CD4-positive, alpha-beta T cell treated with Interleukin-1 beta for 1 hour (primary cell): ENCODE measurements at regions not wholly inside any gene's neighbourhood (a gene's known extent, or its start where the extent isn't known, plus 50 kb on each side); places are given as distances from the start of the nearest gene placed in this dataset.
"Not testable (repeated sequence)": the region's sequence is repeated elsewhere in the genome, so short reads cannot be mapped to it uniquely, and the experiment has no call there.

ENCODE experiments used
- DNase-seq, 2 donors: peaks; one replicate each; pipeline ENCODE4 v3.0.0-alpha.2; 2020 to 2022

GRCh38 chr12:87227162-87227561 lies 802.0 kb downstream of the C12orf50 start:
- no peak for DNase-seq

- DNase-seq = no peak
Measured at GRCh38 chr12:87217491-87217890, 811.7 kb downstream of the C12orf50 start.

GRCh38 chr12:87216436-87216835 lies 812.8 kb downstream of the C12orf50 start:
- DNase-seq = no peak

- DNase-seq = no peak
Measured at GRCh38 chr12:87202189-87202588, 827.0 kb downstream of the C12orf50 start.

- no peak for DNase-seq
Measured at GRCh38 chr12:87201598-87201997, 827.6 kb downstream of the C12orf50 start.

- DNase-seq = no peak
Measured at GRCh38 chr12:87200289-87200979, 828.8 kb downstream of the C12orf50 start.

- DNase-seq = no peak
Measured at GRCh38 chr12:87198181-87198580, 831.0 kb downstream of the C12orf50 start.

- no peak for DNase-seq
Measured at GRCh38 chr12:87196321-87196720, 832.9 kb downstream of the C12orf50 start.

- DNase-seq = not testable (repeated sequence)
Measured at GRCh38 chr12:87194389-87194788, 834.8 kb downstream of the C12orf50 start.

- no peak for DNase-seq
Measured at GRCh38 chr12:87185367-87185766, 843.8 kb downstream of the C12orf50 start.

GRCh38 chr12:87182696-87183233 lies 846.4 kb downstream of the C12orf50 start:
- no peak for DNase-seq

GRCh38 chr12:87171356-87171755 lies 857.8 kb downstream of the C12orf50 start:
- no peak for DNase-seq

- no peak for DNase-seq
Measured at GRCh38 chr12:87169010-87169409, 860.2 kb downstream of the C12orf50 start.

GRCh38 chr12:87165733-87166375 lies 863.3 kb downstream of the C12orf50 start:
- DNase-seq = no peak

- DNase-seq = no peak
Measured at GRCh38 chr12:87163122-87163521, 866.1 kb downstream of the C12orf50 start.

GRCh38 chr12:87160848-87161601 lies 868.2 kb downstream of the C12orf50 start:
- no peak for DNase-seq

GRCh38 chr12:87157791-87158190 lies 871.4 kb downstream of the C12orf50 start:
- no peak for DNase-seq

GRCh38 chr12:87155621-87156020 lies 873.6 kb downstream of the C12orf50 start:
- DNase-seq = no peak

GRCh38 chr12:87152841-87153528 lies 876.2 kb downstream of the C12orf50 start:
- DNase-seq = no peak

GRCh38 chr12:87152075-87152474 lies 877.1 kb downstream of the C12orf50 start:
- no peak for DNase-seq

GRCh38 chr12:87150969-87151662 lies 878.1 kb downstream of the C12orf50 start:
- DNase-seq = no peak

GRCh38 chr12:87142342-87142741 lies 886.2 kb upstream of the MGAT4C start:
- DNase-seq = no peak
